Osteocyte (in vitro differentiated cells): ENCODE measurements at regions not wholly inside any gene's neighbourhood (a gene's known extent, or its start where the extent isn't known, plus 50 kb on each side); places are given as distances from the start of the nearest gene placed in this dataset.

ENCODE experiments used
- DNase-seq: peaks from one replicate; pipeline ENCODE4 v3.0.0; 2021; ENCODE audit warnings: mixed read lengths; ENCODE audit not compliant: unreplicated experiment; ENCODE audit errors: extremely low spot score
- H3K27ac Mint-ChIP-seq: one replicate; pipeline ENCODE4 v1.8.0; 2021; ENCODE audit warnings: mild to moderate bottlenecking, mixed read lengths; ENCODE audit not compliant: unreplicated experiment
- H3K27me3 Mint-ChIP-seq: one replicate; pipeline ENCODE4 v1.8.0; 2021; ENCODE audit warnings: mixed read lengths; ENCODE audit not compliant: unreplicated experiment
- H3K36me3 Mint-ChIP-seq: one replicate; pipeline ENCODE4 v1.8.0; 2021; ENCODE audit warnings: mixed read lengths; ENCODE audit not compliant: unreplicated experiment
- H3K4me1 Mint-ChIP-seq: one replicate; pipeline ENCODE4 v1.8.0; 2021; ENCODE audit warnings: mixed read lengths; ENCODE audit not compliant: unreplicated experiment
- H3K4me3 Mint-ChIP-seq: one replicate; pipeline ENCODE4 v1.8.0; 2021; ENCODE audit warnings: mild to moderate bottlenecking, moderate library complexity, mixed read lengths; ENCODE audit not compliant: unreplicated experiment
- H3K9me3 Mint-ChIP-seq: one replicate; pipeline ENCODE4 v1.8.0; 2021; ENCODE audit warnings: mixed read lengths; ENCODE audit not compliant: unreplicated experiment
- TF ChIP-seq, protein P1 (sequence below): fragments of 200-600 bp; sonication (generic); IDR thresholded peaks from 2 replicates; pipeline ENCODE4 v1.5.0; 2021; ENCODE audit warnings: antibody characterized with exemption, mild to moderate bottlenecking, moderate library complexity

GRCh38 chr15:61633951-61634350 is 404.8 kb upstream of the RORA start:
- no peak overlapping the region for H3K27ac Mint-ChIP-seq

DNA sequence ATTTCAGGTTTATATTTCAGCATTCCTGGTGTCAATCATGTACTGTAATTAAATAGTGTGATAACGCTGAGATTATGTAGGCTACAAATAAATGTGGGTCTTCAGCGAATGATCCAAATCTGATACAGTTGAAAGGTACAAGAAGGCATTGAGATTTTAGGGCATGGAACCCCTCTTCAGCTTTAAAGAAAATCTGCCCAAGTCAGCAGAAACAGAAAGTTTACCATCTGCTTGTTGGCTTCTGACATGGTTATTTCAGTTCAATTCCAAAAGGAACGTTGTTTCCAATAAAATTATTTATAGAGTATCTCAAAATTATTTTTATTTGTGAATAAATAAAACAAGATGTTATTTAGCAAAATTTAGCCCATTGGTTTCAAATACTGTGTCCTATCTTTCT is 400.2 kb upstream of the RORA start:
- H3K4me3 Mint-ChIP-seq = no peak overlapping the region
- peaks cover 8% of the 10 kb centered on the region for H3K27me3 Mint-ChIP-seq
- no peaks in the 10 kb centered on the region for H3K9me3 Mint-ChIP-seq
- TF ChIP-seq, protein P1, sequence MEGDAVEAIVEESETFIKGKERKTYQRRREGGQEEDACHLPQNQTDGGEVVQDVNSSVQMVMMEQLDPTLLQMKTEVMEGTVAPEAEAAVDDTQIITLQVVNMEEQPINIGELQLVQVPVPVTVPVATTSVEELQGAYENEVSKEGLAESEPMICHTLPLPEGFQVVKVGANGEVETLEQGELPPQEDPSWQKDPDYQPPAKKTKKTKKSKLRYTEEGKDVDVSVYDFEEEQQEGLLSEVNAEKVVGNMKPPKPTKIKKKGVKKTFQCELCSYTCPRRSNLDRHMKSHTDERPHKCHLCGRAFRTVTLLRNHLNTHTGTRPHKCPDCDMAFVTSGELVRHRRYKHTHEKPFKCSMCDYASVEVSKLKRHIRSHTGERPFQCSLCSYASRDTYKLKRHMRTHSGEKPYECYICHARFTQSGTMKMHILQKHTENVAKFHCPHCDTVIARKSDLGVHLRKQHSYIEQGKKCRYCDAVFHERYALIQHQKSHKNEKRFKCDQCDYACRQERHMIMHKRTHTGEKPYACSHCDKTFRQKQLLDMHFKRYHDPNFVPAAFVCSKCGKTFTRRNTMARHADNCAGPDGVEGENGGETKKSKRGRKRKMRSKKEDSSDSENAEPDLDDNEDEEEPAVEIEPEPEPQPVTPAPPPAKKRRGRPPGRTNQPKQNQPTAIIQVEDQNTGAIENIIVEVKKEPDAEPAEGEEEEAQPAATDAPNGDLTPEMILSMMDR = no peak
- no peaks in the 10 kb centered on the region for H3K4me1 Mint-ChIP-seq
- H3K27ac Mint-ChIP-seq = no peak overlapping the region
- H3K36me3 Mint-ChIP-seq = no peaks in the 10 kb centered on the region
- no peak for DNase-seq

More at GRCh38 chr15:61633951-61634350, 404.8 kb upstream of the RORA start:
- TF ChIP-seq, protein P1 = no peak
- Mint-ChIP-seq H3K27me3 (peaks cover 3% of the 10 kb centered on the region), H3K36me3 (no peaks in the 10 kb centered on the region), H3K9me3 (no peaks in the 10 kb centered on the region), H3K4me1 (no peaks in the 10 kb centered on the region), H3K4me3 (no peak overlapping the region)
- no peak for DNase-seq

DNA sequence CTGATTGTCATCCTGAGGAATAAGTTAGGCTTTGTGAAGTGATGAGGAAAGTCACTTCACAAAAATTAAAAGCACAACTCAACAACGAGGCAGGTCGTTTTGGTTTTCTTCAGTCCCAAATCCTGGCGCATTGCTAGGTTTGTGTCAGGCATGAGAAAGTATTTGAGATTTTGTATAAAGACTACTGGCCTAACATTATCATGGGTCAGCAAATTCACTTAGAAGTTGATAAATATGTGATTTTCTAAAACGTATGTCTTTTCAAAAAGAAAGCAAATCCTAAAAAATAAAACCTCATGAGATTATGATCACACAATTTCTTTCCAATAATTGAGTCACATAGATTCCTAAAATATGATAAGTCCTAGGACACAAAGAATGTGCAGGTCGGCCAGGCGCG is 395.8 kb upstream of the RORA start:
- Mint-ChIP-seq H3K36me3 (no peaks in the 10 kb centered on the region), H3K27ac (no peak overlapping the region), H3K4me1 (no peaks in the 10 kb centered on the region), H3K27me3 (peaks cover 8% of the 10 kb centered on the region), H3K4me3 (no peak overlapping the region), H3K9me3 (no peaks in the 10 kb centered on the region)
- TF ChIP-seq, protein P1 = no peak
- no peak for DNase-seq

- Mint-ChIP-seq H3K4me3 (no peak overlapping the region), H3K27ac (no peak overlapping the region), H3K4me1 (no peaks in the 10 kb centered on the region), H3K36me3 (no peaks in the 10 kb centered on the region), H3K27me3 (peaks cover 8% of the 10 kb centered on the region), H3K9me3 (no peaks in the 10 kb centered on the region)
- DNase-seq = no peak
- TF ChIP-seq, protein P1 = no peak
Observed at GRCh38 chr15:61623746-61624145, 394.6 kb upstream of the RORA start.

- Mint-ChIP-seq H3K4me1 (no peaks in the 10 kb centered on the region), H3K4me3 (no peak overlapping the region)
- DNase-seq = no peak
Observed at GRCh38 chr15:61621865-61622264, 392.8 kb upstream of the RORA start.

More at GRCh38 chr15:61621865-61622264, 392.8 kb upstream of the RORA start:
- Mint-ChIP-seq H3K36me3 (no peaks in the 10 kb centered on the region), H3K27ac (no peak overlapping the region), H3K9me3 (peaks cover 9% of the 10 kb centered on the region), H3K27me3 (peaks cover 3% of the 10 kb centered on the region)
- TF ChIP-seq, protein P1 = no peak
